EL (cell line): ENCODE measurements at regions not wholly inside any gene's neighbourhood (a gene's known extent, or its start where the extent isn't known, plus 50 kb on each side); places are given as distances from the start of the nearest gene placed in this dataset.
A peak's percentile ranks its signal among the peaks of the same experiment; 100 is the strongest.
"Not testable (repeated sequence)": the region's sequence is repeated elsewhere in the genome, so short reads cannot be mapped to it uniquely, and the experiment has no call there.

Source experiments
- DNase-seq: peaks from one replicate; pipeline ENCODE4 v3.0.0-alpha.2; 2016

DNA sequence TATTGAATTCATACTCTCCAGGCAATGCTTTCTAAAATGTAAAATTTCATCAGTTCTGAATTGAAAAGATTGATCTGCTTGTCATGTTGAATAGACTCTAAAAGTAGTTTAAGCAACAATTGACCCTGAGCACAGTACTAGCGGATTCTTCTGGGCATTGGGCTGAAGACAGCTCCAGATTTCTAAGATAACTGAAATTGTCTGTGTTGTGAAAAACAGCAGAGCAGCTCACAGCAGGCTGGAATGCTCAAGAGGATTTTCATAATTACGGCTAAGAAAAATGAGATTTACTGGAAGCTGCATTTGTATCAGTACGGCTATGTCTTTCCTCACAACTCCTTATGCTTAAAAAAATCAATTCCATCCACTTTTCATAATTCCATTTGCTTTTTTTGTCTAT lies 373.7 kb downstream of the HACE1 start:
- DNase-seq, result no peak

DNA sequence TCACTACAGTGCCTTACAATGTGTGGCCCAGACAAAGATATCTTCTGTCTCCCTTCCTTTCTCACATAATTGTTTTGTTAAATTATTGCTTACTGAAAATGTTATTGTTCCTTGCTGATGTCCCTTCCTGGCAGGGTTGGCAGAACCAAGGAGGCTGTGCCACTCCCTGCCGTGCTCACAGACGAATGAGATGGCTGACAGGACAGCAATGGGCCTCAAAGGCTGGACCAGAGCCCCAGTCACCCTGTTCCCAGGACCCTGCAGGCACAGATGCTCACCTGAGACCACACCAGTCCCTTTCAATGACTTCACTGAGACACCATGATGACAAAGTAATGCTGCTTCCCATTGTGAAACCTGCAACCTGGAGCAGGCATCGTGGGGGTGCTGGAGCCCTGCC lies 375.1 kb downstream of the HACE1 start:
- no peak for DNase-seq

DNA sequence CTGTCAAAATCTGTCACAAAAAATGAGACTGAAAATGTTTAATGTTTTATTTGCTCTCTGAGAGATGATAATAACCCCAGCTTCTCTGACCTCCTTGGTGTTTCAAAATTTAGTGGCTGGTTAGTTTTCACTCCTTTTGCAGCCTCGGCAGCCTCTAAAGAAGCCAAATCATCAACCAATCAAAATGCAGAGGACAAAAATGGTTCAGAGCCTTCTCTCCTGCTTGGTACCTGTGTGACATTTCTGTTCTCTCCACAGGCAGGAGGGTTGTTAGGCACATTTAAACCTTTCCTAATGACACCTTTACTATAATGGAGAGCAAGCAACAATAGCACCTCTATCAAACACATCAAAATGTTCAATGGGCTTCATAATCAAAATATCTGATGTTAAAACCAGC lies 375.5 kb downstream of the HACE1 start:
- DNase-seq, result no peak

DNA sequence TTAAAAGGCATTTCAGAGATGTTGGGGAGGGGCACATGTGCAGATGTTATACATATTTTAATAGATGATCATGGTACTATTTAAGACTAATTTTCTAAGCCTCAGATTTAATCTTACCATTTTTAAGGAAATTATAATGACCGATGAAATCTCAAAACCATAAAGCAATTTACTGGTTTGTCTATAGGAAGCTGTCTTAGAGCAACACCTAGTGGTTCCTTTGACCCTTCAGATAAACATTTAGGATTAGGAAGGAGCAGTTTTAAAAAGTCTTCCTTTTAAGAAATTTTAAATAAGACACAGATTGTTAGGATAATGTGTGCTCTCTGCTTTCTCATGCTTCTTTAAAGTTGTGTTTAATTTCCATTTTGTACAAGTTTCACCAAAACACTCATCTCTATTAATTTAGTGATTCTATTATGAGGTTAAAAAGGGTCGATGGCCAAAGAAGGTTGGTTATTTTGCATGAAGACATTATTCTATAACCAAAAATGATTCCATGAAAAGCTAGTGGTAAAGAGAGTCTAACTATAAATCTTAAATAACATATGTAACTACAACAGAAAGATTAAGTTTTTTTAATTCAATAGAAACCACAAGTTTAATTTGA lies 376.4 kb downstream of the HACE1 start:
- no peak for DNase-seq

DNA sequence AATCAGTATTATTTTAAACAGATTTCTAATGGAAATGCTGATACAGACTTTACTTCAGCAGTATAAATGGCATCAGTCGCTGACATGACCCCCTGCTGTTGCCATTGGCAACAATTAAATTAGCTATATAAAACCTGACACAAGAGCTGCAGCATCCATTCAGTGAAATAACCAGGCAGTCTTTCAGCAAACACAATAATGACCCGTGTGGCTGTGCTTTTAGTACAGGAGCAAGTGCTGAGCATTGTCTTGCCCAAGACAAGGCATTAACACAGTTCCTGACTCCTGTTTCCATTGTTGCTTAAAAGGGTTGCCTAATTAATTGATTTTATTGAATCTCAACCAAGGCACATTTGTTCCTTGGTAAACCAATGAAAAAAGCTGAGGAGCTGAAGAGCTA lies 382.1 kb downstream of the HACE1 start:
- DNase-seq, result no peak

DNA sequence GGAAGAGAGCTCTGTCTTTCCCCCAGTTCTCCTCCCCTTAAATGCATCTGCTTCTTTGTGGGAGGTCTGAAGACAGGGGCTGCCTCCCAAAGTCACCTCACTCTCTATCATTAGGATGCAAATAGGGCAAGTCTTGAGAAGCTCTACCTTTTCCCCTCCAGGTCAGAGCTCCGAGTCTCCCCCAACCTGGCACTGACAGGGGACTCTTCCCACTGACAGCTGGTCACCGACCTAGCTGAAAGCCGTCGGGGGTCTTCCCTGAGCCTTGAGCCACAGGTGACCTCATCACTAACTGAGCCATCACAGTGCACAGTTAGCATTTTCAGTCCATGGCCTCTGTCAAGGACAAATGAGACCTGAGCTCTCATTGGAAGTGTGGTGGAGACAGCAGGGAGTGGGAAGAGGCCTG lies 386.7 kb downstream of the HACE1 start:
- no peak for DNase-seq

DNA sequence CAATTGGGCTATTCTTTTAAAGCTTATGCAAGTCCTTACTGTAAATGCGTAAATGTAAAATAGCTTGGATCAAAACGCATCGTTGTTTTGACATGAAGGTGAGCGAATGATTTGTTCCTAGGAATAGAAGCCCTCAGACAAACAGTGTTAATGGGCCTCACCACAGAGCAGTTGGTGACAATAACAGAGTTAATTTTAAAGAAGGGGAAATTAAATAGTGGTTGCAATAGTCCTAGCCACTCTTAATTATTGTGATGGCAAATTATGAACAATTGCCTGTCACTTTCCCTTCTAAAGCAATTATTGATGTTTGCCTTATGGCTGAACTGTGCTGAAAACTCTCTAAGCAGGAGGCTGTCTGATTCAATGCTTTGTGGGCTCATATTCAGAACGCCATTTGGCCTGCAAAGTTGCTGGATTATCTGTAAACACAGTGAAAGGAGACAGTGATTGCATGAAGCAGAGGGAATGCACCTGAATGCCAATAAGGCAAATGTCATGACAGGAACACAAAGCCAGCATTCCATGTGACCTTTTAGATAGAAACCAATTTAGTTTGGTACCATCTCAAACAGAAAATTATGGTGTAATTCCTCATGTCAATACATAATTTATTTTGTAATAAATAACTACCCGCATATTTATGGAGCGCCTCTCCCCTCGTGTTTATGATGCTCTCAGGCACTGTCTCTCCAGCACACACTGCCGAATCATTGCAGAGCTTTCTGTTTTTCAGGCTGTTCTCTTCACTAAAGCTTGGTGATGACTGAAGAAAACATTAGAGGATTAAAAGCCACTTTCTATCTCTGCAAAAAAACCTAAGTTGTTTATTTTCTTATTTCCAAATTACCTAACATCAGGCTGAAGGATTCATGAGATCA lies 387.5 kb downstream of the HACE1 start:
- DNase-seq, result no peak

DNA sequence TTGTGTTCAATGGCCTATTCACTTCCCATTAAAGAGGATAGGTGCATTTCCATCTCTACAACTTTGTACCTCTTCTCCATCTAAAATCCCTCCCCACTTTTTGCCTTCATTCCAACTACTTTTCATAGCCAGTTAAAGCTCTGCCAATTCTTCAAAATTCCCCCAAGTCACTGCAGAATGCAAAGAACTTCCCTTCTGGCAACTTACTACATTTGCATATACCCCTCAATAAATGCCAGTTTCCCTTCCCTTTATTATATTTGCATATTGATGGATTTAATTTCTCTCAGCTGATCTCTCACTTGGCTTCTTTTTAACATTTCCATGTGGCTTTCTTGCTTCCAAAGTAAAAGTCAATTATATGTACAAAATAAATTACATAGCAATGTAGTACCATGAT lies 393.4 kb downstream of the HACE1 start:
- DNase-seq, result no peak

DNA sequence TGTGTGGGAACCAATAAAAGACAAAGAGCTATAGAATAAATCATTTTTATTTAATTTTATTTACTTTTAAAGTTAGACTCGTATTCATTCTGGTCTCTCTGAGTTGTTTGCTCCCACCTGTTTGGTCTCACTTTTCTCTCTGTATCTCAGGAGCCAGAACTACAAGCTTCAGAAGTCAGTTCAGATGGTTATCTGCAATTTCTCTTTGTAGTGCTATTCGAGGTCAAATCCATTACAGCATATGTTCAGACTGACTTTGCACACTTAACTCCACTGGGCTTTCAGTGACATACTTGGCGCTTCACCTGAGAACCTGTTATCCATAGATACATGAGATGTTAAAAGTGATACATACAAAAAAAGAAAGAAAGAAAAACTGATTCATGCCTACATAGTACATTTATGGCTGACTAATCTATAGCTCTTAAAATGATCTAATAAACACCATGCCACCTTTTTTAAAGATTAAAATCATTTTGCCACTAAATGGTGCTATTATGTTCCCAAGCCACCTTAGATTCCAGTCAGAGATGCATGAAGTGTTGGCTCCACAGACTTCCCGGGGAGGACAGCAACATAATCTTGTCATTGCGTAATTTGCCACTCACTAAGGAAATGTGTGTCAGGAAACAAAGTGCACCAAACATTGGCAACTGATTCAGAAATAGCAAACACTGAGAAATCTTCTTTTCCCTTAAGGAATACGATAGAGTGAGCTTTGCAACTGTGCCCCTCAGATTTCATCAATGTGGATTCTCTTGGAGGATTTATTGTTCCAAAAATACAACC lies 396.7 kb downstream of the HACE1 start:
- DNase-seq, result no peak

DNA sequence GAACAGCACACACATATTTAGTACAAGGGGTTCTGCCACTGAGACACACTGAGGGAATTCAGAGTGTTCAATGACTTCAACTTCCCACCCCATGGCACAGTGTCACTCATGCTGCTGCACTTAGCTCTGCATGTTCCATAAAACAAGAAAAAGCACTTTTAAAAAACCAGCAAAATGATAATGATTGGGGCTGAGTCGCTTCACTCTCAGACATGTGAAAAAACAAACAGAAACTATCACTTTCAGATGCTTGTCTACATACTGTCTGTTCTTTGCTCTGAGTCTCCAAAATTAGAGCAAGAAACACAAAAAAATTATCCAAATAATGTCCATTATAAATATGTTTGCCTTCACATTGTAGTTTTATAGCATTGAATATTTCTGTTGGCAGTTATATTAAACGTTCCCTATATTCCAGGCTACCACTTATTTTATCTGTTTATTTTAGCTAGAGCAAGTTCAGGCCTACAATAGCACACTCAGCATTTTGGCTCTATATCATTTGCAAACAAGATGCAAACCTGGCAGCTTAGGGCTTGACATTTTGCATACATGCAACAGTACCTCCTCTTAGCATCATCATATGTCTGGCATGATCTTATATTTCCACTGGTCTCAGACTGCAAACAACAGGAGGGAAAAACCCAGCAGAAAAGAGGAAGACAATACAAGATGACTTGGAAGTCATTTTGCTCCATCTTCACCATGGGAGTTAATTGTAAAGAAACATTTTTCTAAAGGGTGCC lies 398.8 kb downstream of the HACE1 start:
- DNase-seq, result no peak

DNA sequence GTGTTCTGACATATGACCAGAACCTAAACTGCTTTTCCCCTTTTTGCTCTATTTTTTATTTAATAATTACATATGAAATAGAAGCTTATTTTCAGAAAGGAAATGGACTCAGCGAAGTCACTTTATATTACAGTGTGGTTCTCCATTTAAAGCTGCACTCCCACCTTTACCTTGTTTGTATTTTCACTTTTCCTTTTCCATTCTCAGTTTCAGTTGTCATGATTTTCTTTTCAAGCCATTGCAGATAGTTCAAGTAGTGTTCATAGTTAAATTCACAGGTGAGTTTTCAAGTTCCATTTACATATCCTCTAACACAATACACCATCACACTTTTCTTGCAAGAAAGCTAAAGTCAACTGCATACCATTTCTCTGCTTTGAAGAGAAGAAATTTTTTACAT lies 400.2 kb downstream of the HACE1 start:
- DNase-seq, result no peak

DNA sequence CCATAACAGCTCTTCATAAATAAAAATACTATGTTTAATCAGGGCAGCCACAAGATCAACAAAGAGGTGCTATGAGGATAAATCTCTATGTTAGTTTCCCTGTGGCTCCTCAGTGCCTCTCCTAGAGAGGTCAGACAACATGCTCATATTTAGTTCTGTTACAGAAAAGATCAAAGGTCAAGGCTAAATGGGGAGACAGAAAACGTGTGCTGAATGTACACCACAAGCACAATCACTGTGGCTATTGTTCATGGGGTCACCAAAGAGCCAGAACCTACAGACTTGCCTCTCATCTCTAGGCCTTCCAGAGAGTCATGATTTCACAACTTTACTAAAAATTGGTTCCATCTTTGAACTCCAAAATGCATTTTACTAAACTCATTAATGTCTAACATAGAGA lies 409.8 kb downstream of the HACE1 start:
- DNase-seq, result no peak

DNA sequence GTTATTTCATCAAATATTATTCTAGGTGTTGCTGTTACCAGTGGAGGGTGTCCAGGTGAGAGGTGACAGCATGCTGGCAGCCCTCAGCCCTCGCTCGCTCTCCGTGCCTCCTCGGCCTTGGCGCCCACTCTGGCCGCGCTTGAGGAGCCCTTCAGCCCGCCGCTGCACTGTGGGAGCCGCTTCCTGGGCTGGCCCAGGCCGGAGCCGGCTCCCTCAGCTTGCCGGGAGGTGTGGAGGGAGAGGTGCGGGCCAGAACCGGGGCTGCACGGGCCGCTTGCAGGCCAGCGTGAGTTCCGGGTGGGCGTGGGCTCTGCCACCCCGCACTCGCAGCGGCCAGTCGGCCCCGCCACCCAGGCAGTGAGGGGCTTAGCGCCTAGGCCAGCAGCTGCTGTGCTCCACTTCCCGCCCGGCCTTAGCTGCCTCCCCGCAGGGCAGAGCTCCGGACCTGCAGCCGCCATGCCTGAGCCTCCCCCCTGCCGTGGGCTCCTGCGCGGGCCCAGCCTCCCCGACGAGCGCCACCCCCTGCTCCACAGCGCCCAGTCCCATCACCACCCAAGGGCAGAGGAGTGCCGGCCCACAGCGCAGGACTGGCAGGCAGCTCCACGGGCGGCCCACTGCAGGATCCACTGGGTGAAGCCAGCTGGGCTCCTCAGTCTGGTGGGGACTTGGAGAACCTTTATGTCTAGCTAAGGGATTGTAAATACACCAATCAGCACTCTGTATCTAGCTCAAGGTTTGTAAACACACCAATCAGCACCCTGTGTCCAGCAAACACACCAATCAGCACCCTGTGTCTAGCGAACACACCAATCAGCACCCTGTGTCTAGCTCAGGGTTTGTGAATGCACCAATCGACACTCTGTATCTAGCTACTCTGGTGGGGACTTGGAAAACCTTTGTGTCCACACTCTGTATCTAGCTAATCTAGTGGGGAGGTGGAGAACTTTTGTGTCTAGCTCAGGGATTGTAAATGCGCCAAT lies 413.3 kb downstream of the HACE1 start:
- not testable (repeated sequence) for DNase-seq

DNA sequence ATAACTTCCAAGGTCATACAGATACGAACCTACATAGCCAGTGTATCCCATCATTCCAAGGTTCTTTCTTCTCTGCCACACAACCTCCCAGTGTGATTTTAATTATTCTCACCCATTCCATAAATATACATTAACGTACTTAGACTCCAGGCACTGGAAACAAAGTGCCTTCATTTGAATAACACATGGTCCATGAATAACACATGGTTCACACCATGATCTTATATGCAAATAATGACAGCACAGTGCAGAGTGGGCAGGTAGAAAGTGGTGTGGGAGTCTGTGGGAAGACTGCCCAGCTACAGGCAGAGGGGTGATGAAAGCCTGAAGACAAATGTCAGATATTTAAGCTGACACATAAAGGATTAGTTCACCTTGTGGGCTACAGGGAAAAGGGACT lies 425.2 kb downstream of the HACE1 start:
- DNase-seq, result no peak

DNA sequence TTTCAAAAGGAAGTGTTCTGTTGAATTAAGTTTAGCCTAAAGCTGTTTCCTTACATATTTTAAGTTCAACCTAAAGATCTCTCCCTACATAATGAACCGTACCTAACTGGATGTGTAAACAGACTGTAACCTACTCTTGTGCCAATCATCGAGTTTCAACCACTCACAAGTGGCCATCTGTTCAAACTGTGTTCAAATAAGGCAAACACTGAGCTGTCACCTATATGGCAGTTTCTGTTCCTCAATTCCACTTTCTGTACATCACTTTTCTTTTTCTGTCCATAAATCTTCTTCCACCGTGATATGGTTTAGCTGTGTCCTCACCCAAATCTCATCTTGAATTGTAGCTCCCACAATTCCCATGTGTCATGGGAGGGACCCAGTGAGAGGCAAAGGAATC lies 428.6 kb downstream of the HACE1 start:
- DNase-seq, result no peak

DNA sequence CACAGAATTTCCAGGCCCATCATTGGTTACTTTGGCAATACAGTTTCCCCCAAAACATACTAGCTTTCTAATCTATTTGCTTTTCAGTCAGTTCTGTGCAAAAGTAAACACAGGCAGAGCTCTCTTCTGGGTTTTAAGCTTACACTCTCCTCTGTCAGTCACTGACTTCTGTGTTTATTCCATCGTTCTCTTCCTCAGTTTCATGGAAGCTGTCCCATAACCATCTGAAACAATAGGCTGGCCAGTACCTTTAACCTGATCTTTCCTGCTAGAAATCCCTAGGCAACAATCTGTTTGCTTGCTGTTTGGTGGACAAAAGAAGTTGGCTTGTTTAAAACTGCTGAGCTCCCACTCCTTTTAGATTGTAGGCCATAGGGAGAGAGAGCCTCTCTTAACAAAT lies 431.5 kb downstream of the HACE1 start:
- no peak for DNase-seq

DNA sequence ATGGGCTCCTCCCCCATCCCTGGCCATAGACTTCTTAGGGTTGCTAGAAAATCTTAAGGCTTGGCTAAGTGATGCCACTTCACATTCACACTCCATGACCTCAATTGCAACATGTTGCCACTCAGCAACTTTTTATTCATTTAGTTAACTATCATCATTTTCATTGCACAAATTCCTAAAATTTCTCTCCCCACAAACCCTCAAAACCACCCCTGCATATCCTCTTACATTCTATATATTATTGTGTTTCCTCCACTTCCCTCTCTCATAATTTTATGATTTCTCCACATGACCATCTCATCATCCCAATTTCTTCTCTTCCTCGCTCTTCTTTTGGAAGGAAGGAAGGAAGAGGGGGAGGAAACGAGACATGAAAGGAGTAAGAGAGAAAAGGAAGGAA lies 436.0 kb downstream of the HACE1 start:
- DNase-seq, result no peak

DNA sequence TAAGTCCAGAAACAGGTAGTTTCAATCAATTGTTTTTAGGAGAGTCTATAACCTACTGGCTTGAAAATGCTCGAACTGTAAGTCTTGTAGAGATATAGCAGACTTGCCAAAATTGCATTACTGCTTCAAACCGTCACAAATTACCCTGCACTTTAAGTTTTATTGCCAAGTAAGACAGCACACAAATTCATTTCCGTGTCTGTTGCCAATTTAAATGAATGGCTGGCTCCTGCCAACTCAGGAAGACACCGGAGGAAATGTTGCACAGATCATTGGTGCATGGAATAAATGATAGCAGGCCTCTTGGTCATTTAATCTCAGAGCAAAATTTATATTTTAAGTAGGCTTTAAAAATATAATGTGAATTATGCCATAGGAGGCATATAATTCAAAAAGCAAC lies 438.1 kb downstream of the HACE1 start:
- DNase-seq, result no peak

DNA sequence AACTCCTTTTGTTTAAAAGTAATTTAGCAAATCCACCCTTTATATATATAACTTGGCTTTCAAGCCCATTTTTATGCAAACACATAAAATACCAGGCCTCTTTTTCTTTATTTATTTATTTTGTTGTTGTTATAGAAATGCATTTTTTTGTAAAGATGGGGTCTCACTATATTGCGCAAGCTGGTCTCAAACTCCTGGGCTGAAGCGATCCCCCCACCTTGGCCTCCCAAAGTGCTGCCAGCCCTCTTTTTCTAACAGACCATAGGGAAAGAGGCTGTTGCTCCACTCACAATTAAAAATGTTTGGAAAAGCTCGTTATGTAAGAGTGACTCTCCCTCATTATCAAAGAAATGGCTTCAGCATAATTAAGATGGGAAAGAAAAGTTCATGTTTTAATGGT lies 440.9 kb downstream of the HACE1 start:
- DNase-seq, result no peak

DNA sequence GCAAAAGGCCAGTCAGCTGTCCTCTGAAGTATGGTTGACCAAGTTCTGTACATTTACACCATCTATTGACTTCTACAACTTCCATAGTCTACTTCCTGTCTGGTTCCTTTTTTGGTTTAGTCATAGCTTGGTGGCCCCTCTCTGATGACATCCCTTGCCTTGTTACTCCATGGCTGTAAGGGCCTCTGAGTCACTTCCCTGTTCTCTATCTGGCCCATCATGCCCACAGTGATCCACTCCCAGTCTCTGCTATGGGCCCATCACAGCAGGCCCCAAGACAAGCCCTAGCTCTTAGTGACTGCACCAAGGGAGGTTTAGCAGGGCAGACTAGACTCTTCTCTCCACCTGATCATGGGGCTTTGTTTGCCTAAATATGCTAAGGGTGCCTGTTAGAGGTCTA lies 441.6 kb downstream of the HACE1 start:
- peak; percentile 1 for DNase-seq

DNA sequence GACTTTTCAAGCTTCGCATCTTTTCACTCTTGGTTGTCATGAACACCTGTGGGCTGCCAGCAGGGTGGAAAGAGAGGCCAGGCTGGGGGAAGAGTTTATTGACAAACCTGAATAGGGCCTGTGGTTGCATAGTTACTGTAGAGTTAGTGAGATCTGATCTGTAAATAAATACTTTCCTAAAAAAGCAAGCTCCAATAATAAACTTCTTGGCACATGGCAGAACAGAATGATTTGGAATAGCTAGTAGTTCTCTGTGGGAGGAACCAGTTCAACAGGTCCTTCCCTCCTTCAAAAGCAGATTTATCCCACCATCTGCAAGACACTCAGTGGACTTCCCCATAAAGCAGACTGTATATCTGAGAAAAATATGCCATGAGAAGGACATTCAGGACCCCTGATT lies 445.0 kb downstream of the HACE1 start:
- DNase-seq, result no peak

DNA sequence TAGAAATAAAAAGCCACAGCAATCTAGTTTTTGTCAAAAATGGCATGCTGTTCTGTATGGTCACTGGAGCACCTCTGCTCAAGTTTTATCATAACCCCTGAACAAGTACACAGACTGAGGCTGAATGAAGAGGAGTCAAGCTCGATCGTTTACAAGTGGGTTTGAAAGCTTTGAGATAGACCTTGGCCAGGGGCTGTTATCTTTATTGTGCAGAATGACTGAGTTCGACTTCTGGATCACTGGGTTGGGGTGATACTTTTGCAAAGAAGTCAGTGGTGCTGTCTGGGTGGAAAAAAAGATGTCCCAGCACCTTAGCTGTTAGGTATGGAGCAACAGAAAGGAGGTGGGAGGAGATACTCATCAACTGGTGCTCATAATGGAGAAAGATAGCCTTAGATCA lies 446.0 kb downstream of the HACE1 start:
- no peak for DNase-seq
